NCI-H524 treated with DMSO at 0.1 percent for 48 hours (cell line): ENCODE measurements at regions not wholly inside any gene's neighbourhood (a gene's known extent, or its start where the extent isn't known, plus 50 kb on each side); places are given as distances from the start of the nearest gene placed in this dataset.

ENCODE experiments used
- DNase-seq: peaks from one replicate; lab custom pipeline; 2025; lab: John Stamatoyannopoulos, UW

DNA sequence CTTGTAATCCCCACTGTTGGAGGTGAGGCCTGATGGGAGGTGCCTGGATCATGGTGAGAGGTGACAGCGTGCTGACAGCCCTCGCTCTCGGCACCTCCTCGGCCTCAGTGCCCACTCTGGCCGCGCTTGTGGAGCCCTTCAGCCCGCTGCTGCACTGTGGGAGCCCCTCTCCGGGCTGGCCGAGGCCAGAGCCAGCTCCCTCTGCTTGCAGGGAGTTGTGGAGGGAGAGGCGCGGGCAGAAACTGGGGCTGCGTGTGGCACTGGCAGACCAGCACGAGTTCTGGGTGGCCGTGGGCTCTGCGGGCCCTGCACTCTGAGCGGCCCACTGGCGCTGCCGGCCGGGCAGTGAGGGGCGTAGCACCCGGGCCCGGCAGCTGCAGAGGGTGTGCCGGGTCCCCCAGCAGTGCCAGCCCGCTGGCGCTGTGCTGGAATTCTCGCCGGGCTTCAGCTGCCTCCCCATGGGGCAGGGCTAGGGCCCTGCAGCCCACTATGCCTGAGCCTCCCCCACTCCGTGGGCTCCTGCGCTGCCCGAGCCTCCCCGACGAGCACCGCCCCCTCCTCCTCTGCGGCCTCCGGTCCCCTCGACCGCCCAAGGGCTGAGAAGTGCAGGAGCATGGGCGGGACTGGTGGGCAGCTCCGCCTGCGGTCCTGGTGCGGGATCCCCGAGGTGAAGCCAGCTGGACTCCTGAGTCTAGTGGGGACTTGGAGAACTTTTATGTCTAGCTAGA is 197.1 kb downstream of the SPP2 start:
- DNase-seq, result no peak

DNA sequence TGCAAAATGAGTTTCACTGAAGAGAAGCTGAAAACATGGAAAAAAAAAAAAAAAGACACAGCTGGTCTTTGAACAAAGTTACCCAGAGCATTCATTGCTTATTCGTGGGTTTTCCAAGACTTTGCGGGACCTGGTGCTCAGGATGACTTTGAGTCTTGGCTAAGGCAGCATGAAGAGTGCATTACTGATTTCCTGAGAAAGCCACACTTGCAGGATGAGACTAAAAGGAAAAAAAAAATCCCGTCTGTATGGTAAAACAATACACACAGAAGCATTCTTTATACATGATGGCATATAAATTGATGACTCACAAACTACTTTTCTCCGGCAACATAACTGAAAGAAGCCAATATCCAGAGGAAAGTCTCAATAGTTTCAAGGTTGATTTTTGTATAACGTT is 195.4 kb downstream of the SPP2 start:
- DNase-seq, result no peak

DNA sequence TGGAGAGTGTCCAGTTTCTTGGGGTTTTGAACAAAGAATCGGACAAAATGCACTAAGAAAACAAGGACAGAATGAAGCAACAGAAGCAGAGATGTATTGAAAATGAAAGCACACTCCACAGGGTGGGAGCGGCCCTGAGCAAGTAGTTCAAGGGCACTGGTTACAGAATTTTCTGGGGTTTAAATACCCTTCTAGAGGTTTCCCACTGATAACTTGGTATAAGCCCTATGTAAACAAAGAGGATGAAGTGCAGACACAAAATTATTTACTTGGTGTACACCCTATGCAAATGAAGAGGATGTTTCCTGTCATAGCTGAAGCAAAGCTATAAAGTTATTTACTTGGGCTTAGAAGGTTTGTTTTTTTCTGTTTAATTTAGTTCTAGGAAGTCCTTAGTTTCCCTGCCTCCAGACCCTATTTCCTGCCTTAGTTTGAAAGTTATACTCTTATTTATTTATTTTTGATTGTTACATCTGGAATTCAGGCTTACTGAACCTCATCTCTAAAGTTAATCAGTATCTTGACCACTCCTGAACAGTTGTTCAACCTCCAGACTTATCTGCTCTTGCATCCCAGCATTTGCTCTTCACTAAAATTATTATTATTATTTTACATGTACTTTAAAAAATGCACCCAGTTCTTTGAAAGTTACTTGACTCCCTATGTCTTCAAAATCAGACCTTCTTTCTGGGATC is 193.5 kb downstream of the SPP2 start:
- no peak for DNase-seq

DNA sequence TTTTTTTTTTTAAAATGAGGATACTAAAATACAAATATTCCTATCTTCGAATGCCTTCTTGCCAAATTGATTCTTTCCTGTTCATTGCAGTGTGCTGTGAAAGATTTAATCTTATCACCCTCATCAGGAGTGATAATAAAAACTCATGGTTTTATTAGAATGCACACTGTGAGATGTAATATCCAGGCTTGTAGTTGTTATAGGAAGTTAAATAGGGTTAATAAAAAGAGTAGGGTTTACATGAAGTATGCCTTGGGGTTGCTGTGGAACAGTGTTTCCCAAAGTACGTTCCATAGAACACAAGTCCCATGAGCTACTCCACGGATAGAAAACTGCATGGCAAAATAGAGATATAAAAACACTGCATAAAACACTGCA is 191.9 kb downstream of the SPP2 start:
- DNase-seq, result no peak

DNA sequence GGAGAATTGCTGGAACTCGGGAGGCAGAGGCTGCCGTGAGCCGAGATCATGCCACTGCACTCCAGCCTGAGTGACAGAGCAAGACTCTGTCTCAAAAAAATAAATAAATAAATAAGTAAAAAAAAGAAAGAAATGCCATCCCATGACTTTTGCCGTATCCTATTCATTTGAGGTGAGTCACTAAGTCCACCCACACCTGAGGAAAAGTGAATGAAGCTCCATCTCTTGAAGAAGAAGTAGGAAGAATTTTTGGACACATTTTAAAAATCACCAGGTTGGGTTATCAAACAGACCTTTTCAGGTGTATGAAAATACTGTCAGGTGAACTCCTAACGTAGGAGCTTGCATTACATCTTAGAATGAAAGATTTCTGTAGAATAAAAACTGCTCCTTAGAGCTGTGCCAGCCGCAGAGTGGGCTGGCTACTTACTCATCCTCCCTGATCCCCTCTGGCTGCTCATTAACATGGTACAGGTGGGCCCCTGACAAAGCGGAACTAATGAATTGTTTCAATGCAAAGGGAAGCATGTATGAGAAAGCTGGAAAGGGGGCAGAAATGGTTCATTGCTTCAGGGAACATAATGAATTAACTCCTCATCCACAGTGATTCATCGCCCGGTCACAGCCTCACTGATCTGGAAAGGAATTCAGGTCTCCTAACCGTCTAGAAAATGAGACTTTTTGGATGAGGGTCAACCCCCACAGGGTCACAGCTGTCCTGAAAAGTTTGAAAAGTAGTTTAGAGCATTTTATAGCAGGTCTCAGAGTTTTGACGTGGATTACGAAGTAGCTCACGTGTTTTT is 191.4 kb downstream of the SPP2 start:
- DNase-seq, result no peak

DNA sequence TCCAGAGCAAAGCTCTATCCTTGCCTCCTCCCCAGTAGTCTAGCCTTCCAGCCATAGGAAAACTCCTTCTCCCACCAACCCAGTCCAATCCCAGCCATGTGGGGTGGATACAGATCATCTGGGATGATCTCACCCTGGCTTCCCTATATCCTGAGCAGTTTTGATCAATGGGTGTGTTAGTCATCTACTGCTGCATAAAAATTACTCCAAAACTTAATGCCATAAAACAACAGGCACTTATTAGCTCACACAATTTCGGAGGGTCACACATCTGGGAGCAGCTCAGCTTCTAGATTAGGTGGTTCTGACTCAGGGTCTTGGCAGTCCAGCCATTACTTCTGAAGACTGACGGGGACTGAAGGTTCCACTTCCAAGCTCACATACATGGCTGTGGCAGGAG is 190.4 kb downstream of the SPP2 start:
- no peak for DNase-seq

DNA sequence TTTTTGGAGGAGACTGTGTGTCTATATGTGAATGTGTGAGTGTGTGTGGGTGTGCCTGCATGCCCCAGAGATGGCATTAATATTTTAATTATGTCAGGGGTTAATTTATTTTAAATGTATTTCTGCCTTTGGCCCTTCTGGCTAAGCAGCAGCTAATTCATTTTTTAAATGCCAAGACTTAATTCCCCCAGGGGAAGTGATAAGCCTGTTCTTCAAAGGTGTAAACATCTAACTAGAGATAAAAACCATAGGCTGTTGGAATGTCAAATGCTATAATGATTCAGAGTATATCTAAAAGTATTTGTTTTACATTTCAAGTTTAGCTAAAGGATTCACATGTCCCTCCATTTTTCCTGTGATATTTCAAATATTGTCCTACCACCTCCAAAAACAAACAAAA is 184.7 kb downstream of the SPP2 start:
- no peak for DNase-seq

DNA sequence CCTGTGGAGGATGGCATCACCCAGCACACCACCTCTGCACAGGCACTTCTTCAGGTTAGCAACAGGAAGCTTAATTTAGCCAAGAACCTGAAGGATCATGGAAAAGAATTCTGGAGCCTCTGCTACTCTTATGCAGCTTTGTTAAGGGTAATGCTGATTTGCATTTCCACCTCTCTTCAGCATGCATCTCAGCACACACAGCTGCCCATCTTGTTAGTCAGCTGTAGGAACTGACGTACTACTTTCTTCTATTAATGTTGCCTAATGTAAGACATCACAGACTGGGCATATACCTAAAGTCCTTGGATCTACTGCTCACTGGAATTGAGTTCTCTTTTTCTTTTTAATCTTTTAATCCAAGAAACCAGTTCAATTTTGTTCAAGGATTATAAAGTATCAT is 181.0 kb downstream of the SPP2 start:
- no peak for DNase-seq

DNA sequence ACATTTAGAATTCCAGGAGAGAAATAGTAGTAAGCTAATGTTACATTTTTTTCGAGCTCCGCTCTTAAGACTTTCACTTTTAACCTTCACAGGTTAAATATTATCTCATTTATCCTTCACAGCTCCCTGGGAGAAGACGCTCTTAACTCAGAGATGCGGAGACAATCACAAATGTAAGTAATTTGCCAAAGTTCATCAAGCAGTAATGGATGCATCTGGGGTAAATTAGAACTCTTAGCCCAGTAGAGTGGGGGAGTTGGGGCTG is 168.5 kb downstream of the SPP2 start:
- no peak for DNase-seq

DNA sequence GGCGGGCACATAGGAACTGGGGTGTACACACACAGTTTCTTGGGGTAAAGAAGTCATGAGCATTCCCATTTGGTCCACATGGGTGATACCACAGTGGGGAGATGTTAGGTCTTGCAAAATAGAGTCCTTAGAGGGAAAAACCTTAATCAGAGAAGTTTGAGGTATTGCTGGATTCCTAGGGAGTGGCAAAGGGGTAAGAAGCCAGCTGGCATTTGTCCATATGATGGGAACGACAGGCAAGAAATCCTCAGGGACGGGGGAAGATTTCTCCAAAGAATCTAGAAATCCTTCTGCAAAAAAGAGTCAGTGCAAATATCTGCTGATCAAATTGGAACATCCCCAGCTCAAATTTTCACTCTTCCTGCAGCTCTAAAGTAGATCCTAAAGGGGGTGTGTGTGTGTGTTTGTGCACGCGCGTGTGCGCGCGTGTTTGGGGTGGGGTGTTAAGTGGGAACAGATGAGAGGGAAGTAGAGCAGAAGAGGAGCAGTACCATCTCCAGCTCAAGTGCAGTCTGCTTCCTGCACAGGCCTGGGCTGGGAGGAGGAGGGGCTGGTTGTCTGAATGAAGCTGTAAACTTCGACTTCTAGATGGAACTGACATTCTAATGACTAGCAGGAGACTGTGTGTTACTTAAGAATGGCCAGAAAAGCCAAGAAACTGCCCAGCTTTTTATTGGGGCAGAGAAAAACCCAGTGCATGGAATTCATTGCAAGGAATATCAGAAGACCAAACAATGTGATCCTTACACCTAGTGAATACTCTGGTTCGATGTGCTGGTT is 168.0 kb downstream of the SPP2 start:
- DNase-seq, result no peak

DNA sequence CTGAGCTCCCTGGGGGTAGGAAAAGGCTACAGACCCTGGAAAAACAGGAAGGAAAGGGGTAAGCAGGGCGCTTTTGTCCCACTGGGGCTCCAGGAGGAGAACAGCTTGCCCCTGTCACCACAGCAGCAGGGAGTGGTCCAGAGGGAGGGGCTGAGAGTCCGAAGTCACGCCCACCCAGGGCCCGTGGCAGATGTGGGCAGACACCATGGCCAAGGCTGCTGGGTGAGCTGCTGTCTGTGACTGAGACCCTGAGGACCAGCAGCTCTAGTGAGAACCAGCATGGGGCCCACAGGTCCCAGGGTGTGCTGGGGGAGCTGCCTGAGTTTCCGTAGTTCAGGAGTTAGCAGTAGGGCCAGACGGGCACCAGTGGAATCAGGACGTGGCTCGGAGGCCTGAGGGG is 162.0 kb downstream of the SPP2 start:
- DNase-seq, result no peak

DNA sequence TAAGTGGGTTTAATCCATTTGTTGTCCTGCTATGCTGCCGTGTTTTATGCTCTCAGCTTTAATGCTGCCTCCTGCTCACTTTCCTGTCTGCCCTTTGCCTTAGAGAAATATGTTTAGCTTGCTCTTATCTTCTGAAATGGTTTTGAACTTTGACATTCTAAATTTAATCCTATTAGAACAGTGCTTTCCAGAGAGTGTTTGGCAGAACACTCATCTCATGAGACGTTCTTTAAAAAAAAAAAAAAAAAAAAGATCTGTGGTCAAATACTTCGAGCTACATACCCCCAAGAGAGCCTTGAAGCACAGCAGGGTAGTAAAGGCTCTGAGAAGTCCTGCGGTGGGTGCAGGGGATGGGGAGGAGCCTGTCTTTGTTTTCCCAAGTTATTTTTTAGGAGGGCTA is 161.3 kb downstream of the SPP2 start:
- peak; percentile 31 for DNase-seq

DNA sequence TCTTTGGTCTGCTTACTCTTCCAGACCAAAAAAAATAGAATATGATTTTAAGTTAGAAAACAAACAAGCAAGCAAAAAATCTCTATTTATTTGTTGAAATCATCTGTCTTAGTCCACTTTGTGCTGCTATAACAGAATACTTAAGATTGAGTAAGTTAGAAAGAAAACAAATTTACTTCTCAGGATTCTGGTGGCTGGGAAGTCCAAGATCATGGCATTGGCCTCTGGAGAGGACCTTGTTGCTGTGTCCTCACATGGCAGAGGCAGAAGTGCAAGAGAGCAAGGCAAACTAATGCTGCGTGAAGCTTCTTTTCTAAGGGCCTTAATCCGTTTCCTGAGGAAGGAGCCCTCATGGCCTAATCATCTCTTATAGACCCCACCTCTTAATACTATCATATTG is 156.2 kb downstream of the SPP2 start:
- DNase-seq, result no peak

DNA sequence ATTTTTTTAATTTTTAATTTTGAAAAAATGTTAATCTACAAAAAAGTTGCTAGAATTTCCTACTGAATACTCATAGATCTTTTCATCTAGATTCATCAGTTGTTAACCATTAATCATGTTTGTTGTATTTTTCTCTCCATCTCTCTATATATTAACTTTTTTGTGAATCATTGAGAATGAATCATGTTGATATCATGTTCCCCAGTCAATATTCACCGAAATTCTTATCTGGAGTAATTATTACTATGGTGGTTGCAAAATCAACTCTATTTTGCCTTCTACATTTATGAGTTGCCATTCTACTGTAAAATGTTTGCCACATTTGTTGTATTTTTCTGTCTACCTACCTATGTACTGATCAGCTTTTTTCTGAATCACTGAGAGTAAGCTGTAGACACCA is 154.0 kb downstream of the SPP2 start:
- no peak for DNase-seq

DNA sequence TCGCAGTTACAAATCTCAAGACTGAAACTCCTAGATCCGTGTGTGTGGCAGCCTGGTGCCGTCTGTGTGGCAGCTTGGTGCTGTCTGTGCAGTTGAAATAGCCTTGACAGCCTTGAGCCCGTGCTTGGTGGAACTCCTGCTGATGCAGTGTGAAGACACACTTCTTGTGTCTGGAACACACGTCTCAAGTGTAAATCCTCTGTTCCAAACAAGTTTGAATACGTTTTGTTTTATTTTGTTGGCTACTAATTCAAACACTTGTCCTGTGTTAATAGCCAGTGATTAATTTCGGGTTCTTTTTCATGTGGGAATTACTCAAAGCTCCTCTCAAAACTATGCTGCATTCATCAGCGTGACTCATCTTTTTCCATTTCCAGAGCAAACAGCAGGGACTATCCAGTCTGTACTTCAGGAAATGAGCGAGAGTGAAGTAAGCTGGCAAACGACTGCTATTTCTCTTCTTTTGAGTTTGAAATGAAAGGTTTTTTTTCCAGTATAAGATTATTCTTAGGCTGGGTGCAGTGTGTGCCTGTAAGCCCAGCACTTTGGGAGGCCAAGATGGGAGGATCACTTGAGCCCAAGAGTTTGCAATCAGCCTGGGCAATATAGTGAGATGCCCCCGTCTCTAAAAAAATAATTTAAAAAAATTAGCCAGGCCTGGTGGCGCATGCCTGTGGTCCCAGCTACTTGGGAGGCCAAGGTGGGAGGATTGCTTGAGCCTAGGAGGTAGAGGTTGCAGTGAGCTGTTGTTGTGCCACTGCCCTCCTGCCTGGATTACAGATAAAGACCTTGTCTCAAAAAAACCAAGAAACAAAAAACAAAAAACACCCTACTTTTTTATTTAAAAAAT is 152.9 kb downstream of the SPP2 start:
- DNase-seq, result no peak

DNA sequence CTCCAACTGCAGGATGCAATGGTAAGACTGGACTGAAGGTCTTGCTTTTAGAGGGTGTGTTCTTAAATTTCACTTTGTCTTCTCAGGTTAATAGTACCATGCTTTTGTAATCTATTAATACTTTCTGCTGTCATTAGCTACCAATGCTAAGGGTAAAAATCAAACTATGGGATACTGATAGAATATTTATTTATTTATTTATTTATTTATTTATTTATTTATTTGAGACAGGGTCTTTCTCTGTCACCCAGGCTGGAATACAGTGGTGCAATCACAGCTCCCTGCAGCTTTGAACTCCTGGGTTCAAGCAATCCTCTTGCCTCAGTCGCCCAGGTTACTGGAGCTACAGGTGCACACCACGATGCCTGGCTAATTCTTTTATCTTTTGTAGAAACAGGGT is 152.1 kb downstream of the SPP2 start:
- no peak for DNase-seq

DNA sequence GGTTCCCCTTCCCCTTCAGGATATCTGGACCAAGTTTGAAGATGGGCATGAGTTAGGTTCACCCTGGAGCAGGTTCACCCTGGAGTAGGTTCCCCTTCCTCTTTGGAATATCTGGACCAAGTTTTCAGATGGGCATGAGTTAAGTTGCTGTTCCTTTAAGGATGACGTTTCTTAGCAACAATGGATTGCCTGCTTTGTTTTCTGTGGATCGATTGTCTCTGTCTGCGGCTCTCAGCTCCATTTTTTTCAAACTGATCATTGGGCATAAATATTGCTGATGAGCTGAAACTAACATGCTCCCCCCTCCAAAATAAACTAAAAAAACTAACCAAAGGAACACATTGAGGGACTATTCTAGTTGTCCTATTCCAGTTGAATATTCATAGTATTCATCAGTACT is 149.5 kb downstream of the SPP2 start:
- DNase-seq, result no peak

DNA sequence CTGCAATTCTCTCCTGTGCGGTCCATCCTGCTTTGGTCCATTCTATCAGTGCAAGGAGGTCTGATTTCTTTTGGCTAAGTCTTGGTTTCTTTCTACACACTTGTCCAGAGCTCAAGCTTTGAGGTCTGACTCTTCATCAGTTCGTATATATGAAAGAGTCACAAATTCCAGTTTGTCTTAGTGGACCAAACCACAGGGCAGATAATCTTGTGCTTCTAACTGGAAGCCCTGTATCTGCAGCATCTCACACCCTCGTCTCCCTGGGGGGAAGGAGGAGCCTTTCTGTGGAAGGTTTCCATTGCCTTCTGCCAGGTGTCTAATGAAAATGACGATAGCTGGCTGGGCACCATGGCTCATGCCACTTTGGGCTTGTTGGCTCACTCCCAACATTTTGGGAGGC is 148.5 kb downstream of the SPP2 start:
- no peak for DNase-seq

DNA sequence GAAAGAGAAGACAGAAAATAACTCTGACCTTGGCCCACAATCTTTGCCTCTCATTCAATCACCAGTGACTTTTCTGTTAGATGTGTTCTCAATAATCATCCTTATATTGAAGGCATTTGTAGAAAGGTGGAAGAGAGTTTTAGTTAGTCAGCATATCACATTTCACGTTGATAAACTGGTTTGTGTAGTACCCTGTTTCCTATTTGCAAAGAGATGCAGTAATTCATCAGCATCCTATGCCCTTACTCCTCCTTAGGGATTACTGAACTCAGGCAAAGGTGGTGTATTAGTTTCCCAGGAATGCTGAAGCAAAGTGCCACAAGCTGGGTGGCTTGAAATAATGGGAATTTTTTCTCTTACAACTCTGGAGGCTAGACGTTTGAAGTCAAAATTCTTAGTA is 145.0 kb downstream of the SPP2 start:
- DNase-seq, result no peak

DNA sequence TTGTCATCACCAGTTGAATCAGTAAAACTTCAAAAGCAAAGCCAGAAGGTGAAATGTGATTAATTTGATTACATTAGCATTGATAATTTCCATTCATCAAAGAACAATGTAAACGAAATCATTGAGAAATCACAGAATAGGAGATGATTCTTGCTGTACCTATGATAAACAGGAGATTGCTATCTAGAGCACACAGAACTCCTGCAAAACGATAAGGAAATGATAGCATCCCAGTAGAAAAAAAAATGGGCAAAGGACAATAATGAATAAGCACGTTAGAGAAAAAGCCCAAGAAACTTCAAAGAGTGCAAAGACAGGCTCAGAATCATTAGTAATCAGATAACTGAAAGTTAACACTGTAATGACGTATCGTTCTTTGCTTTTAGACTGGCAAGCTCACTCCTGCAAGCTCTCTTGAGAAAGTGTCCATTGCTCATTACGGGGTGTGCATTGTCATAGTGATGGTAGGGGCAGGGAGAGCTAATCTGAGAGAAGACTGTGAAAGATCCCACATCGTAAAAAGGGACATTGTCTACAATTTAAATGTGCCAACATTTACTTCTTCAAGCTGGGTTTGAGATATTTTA is 143.6 kb downstream of the SPP2 start:
- DNase-seq, result no peak

DNA sequence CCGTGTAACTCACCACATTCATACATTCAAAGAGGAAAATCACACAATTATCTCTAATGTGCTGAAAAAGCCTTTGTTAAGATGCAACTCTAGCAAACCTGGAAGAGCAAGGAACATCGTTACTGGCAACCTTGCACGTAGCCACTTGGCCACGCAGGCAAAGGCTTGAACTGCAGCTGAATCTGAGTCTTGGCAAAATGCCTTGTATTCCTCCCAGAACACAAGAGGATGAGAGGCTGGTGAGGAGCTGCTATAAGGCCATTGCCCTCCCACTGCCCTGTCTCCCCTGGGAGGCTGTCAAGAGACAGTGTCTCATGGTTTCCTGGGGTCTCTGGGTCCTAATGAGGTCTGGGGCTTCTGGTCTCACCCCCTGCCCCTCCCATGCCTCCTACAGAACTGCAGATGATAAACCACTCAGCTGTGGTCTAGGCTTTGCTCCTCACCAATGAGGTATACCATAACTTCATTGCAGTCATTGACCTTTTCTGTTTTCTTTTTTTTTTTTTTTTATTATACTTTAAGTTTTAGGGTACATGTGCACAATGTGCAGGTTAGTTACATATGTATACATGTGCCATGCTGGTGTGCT is 141.4 kb downstream of the SPP2 start:
- no peak for DNase-seq
